DLD1 (cell line): ENCODE measurements at regions not wholly inside any gene's neighbourhood (a gene's known extent, or its start where the extent isn't known, plus 50 kb on each side); places are given as distances from the start of the nearest gene placed in this dataset.
"Not testable (repeated sequence)": the region's sequence is repeated elsewhere in the genome, so short reads cannot be mapped to it uniquely, and the experiment has no call there.

Experiments used
- in situ Hi-C: cut with HindIII; loops from 2 replicates; pipeline ENCODE4 v1.10.0; 2017; ENCODE audit warnings: low sequenced_read_pairs

DNA sequence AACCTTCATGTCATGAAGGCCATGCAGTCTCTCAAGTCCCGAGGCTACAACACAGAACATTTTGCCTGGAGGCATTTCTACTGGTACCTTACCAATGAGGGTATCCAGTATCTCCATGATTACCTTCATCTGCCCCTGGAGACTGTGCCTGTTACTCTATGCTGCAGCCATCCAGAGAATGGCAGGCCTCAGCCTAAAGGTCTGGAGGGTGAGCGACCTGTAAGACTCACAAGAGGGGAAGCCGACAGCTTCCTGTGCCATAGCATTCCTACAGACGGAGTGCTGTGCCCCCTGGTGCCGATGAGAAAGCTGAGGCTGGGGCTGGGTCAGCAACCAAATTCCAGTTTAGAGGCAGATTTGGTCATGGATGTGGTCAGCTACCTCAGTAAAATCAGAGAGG, 51.3 kb upstream of the CADPS start:
- in situ Hi-C loops = no loop called here

DNA sequence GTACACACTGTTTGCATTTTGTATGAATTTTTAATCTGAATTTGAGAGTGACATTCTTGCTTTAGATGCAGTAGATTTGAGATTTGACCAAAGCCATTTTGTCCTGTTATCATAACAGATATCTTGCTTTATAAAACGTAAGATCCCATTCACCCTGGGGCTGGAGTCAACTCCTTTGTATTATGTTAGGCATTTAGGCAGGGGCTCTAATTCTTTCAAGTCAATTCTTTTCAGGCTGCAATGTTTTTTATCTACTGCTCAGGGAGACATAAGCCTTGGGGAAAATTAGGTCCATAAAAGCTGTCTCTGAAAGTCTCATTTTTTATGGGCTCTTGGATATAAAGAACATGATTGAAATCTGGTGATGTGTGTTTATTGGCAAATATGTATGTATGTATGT, 53.0 kb upstream of the CADPS start:
- in situ Hi-C loops = no loop called here

DNA sequence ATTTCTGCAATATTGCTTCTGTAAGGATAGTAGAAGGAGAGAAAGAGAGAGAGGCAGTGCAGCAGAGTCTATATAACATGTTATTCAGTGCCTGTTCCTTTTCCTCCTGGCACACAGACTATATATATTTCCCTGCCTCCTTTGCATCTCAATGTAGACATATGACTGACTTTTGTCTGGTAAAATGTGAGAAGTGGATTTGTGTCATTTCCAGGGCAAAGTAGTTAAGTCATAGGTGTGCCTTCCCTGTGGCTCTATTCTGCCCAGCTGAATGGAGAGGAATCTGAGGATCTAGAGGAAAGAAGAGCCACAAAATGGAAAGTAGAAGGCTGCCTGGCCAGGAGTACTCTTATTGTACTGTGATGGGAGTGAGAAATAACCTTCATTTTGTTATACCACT, 54.6 kb upstream of the CADPS start:
- in situ Hi-C loops = no loop called here

DNA sequence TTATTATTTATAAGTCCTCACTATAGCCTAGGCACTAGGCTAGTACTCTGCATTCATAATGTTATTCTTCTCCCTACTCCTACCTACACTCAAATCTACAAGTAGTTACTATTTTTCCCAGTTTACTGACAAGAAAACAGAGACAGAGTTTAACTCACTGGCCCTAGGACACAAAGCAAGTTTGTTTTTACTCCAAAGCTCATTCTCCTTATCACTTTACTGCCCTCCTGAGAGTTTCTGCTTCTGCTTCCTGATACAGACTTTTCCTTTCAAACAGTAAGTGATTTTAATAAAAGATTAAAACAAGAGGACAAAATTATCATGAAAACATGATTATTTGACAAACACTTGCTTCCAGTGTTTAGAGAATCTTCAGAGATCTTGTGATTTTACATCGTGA, 60.6 kb upstream of the CADPS start:
- in situ Hi-C loops = no loop called here

DNA sequence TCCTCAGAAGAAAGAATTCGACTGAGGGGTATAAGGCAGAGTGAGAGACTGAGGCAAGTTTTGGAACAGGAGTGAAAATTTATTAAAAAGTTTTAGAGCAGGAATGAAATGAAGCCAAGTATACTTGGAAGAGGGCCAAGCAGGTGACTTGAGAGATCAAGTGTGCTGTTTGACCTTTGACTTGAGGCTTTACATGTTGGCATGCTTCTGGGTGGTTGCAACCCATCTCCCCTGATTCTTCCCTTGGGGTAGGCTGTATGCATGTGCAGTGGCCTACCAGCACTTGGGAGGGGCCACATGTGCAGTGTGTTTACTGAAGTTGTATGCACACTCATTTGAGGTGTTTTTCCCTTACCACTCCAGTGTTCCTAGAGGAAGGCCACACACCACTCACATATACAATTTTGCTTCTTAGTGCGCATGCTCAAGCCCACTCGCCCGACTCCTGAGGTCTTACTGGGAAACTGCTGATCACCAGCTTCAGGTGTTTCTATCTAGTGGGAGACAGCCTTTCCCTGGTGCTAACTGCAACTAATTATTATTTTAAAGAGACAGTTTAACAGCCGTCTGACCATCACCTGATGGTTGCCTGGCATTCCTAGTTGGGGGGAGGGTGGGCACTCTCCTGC, 61.5 kb upstream of the CADPS start:
- in situ Hi-C loops = no loop called here

DNA sequence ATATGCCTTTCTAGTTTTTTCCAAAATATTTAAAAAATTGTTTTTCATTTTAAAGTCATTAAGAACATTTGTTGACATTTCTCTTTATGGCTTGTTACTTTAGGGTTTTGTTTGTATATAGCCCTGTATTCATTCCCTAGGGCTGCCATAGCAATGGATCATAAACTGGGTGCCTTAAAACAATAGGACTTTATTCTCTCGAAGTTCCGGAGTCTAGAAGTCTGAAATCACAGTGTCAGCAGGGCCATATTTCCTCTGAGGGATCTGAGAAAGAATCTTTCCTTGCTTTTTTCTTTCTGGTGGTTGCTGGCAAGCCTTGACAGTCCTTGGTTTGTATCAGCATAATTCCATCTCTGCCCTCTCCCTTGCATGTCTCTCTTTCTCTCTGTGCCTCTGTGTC, 63.4 kb upstream of the CADPS start:
- in situ Hi-C loops = no loop called here

DNA sequence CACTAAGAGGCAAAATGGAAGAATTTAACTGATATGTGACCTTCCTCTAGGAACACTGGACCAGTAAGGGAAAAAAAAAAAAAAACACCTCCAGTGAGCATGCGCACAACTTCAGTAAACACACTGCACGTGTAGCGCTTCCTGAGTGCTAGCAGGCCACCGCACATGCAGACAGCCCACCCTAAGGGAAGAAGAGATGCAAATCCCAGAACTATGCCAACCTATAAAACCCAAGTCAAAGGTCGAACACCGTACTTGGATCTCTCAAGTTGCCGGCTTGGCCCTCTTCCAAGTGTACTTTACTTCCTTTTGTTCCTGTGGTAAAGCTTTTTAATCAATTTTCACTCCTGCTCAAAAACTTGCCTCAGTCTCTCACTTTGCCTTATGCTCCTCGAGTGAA, 64.5 kb upstream of the CADPS start:
- in situ Hi-C loops = no loop called here

DNA sequence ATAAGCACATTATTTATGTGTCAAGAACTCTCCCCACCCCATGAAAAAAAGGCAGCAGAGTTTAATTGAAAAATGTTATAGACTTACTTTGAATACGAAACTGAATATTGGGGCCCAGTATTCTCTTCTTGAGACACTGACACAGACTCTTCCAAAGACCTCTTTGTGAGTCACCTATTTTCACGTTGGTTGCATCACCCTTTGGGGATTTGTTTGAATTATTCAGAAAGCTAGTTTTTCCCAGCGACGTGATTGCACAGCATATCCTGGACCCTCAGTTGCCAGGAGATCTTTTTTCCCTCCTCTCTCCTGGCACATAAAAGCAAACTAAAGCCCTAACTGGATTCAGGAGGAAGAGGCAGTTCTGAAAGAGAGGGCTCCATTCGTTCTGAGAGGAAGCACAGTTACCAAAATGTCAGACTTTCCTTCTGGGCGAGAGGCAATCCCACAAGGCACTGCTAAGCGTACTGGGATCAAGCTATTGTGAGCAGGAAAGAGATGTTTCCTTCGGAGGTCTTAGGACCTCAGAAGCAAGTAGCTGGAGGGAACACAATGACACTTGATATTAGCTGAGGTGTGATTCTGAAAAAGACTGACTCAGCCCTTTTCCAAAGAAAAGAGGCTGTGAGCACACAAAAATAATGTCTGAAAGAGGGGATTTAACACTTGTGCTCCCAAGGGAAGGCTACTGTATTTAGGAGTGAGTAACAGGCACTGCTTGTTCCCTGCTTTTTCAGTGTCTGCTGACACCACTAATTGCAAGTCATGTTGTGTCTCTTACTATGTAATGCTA, 65.8 kb upstream of the CADPS start:
- in situ Hi-C loops = no loop called here

DNA sequence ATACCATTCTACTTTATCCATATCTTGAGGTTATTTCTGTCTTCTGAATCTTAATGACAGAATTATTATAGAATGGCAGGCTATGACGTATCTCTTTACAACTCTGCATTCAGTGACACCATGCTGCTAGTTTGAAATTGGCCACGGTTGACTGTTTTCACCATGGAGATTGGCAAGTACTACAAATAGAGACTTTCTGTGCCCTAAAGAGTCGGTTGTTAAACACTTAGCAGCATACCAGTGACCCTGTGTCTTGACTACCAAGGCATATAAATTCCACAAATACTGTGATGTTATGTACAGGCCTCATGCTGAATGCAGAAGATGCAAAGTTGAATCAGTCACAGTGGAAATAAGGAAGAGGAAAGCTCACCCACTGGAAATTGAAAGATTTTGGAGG, 67.0 kb upstream of the CADPS start:
- in situ Hi-C loops = no loop called here

DNA sequence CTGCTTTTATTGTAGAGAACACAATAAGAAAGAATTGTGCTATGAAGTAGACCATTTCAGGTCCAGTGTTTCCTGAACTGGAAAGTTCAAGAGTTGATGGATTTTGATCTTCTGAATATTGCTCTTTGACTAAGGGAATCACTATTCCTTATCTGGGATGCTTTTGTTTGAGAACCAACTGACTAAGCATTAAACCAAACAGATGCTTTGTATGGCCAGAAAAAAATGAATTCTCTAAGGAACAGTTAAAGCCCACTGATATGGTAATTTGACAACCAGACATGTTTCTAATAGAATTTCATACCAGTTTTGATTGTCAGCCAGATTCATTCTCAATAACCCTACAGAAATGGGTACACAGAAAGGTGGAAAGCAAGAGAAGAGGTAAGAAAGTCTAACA, 67.5 kb upstream of the CADPS start:
- in situ Hi-C loops = no loop called here

DNA sequence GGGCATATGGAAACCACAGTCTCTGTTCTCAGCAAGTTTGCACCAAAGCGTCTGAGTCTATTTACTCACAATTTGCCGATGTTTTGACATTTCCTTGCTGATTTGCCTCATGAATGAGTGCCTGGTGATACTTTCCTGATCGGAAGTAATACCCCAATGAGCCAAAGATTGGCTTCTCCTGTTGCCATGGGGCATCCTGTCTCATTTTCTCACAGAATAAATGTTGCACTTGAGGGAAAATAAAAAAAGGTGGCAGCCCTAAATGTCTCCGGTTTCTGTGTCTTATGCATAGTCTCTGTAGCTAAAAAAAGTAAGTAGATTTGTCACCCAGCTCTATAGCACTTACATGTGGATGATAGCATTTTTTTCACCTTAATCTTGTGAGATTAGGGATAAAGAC, 73.7 kb upstream of the CADPS start:
- in situ Hi-C loops = no loop called here

DNA sequence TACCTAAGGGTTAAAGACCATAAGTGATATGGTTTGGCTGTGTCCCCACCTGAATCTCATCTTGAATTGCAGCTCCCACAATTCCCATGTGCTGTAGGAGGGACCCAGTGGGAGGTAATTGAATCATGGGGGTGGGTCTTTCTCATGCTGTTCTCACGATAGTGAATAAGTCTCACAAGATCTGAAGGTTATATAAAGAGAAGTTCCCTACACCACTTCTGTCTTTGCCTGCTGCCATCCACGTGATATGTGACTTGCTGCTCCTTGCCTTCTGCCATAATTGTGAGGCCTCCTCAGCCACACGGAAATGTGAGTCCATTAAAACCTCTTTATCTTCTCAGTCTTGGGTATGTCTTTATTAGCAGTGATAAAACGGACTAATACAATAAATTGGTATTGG, 75.0 kb upstream of the CADPS start:
- in situ Hi-C loops = no loop called here

DNA sequence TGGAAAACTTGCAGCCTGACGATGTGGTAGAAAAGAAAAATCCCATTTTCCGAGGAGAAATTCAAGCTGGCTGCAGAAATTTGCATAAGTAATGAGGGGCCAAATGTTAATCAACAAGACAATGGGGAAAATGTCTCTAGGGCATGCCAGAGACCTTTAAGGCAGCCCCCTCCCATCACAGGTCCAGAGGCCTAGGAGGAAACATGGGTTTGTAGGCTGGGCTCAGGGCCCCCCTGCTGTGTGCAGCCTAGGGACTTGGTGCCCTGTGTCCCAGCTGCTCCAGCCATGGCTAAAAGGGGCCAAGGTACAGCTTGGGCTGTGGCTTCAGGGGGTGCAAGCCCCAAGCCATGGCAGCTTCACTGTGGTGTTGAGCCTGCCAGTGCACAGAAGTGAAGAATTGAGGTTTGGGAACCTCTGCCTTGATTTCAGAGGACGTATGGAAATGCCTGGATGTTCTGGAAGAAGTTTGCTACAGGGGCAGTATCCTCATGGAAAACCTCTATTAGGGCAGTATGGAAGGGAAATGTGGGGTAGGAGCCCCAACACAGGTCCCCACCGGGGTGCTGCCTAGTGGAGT, 75.9 kb upstream of the CADPS start:
- in situ Hi-C loops = no loop called here

DNA sequence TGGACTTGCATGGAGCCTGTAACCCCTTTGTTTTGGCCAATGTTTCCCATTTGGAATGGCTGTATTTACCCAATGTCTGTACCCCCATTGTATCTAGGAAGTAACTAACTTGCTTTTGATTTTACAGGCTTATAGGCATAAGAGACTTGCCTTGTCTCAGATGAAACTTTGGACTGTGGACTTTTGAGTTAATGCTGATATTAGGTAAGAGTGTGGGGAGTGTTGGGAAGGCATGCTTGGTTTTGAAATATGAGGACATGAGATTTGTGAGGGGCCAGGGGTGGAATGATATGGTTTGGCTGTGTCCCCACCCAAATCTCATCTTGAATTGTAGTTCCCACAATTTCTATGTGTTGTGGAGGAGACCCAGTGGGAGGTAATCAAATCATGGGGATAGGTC, 76.7 kb upstream of the CADPS start:
- in situ Hi-C loops = not testable (repeated sequence)

DNA sequence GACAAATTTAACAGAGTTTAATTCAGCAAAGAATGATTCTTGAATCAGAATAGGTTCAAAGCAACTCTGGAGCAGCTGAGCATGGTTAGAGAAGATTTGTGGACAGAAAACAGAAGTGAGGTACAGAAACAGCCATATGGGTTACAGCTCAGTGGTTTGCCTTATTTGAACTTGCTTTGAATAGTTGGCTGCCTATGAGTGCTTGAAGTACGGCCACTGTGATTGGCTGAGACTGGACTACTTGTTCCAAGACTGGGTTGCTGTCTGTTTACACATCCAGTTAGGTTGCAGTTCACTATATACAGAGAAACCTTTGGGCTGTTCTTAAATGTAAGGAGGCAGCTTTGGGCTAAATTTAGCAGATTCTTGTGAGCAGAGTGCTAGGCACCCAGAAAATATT, 79.4 kb upstream of the CADPS start:
- in situ Hi-C loops = no loop called here

DNA sequence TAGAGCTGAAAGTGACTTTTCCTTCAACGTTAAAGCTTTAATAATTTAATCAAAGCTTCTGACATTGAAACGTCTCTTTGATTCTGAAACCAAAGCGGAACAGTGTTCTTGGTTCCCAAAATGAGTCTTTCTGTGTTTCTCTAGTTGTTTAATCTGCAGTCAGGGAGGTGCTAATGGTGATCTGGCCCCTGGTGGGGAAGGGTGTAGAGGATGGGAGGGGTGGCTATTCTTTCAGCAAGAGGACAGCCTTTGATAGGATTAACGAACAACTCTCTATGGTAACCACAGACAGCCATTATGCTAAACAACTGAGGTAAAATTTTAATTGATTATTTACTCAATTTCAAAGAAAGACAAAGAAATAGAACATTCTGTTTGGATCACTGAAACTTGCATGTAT, 79.9 kb upstream of the CADPS start:
- in situ Hi-C loops = no loop called here

DNA sequence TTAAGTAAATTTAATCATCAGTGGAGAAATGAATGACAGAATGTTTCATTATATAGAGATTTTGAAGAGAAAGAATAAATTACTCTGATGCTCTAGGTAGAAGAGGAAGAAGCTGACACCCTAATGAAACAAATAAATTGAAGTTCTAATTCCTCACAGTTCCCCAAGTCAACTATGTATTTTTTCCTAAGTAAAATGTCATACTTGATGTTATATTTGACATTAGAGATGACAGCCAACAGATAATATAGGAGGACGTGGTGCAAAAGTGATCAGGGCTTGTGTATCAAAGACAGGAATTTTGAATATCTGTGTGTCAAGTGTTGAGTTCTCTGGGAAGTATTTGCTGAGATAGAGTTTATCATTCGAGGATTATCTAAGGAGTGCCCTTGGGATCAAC, 81.2 kb upstream of the CADPS start:
- in situ Hi-C loops = no loop called here

DNA sequence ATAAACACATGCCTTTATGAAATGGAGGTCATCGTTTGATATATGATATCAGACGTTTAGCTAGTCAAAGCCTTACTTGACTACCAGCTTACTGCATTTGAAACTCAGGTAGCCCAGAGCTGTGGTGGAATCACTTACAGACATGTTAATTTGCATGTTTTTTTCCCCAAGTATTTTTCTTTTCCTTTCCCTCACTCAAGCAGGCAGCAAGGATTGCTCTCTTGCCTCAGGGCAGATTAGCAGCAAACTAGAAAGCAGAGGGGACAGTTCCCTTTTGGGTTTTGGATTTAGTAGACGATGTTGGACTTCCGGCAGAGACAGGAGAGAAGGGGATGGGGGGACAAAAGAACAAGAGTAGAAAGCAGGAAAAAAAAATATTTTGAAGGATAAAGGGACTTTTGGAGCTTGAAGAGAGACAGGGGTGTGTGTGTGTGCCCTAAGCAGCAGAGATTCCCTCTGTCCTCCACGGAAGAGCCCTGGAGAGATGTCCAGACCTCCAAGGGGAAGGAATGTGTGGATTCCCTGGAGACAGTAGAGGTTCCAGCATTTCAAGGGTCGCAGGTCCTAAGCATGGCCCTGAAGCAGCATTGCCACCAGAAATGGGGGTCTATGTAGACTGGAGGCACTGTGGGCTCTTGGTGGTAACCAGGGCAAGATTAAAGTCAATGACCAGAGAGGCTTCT, 86.8 kb upstream of the CADPS start:
- in situ Hi-C loops = no loop called here

DNA sequence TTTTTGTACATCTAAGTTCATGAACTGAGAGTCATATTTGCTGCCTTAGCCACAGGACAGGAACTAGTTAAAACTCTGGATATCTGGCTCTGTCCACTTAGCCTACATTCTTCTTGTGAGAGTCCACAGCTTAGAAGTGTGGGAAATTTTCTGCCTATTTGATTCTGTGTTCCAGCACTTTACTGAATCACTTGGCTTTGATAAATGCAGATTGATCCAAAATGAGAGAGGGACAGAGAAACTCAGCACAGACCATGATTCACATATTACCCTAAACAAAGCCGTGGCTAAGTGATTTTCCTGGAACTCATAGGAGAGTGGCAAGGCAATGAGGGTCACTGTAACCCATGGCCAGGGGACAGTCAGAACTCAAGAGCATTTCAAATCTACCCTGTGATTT, 87.5 kb upstream of the CADPS start:
- in situ Hi-C loops = no loop called here

DNA sequence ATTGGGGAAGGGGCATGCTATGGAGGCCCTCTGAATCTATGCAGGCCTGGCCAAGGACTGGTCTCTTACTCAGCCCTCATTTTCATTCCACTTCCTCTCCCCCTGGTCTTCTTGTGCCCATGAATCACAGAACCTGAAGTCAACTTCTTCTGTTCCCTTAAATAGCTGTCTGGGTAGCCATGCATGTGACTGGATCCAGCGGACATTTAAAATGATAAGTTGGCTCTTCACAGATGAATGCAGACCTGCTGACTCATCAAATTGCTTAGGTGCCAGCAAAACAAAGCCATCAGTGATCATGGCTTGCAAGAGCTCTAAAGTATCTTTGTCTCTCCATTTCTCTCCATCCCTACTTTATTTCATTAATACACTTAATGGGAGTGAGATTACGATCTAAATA, 90.1 kb upstream of the CADPS start:
- in situ Hi-C loops = no loop called here

DNA sequence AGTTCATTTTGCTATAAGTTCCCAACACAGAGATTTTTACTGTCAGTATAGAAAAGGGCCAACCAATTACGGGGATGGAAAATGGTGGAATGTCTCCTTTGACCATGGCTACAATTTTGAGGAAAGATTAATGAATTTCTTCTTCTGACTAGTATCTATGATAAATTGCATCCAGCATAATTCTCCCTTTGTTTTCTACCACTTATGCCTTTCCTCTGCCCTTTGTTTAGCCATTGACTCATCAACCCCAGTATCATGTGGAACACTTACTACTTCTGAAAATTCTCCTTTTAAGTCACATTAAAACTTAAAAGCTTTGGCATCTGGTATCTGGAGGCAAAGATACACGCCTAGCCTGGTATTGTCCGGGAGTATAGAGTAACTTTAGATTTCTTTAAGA, 92.9 kb upstream of the CADPS start:
- in situ Hi-C loops = no loop called here

DNA sequence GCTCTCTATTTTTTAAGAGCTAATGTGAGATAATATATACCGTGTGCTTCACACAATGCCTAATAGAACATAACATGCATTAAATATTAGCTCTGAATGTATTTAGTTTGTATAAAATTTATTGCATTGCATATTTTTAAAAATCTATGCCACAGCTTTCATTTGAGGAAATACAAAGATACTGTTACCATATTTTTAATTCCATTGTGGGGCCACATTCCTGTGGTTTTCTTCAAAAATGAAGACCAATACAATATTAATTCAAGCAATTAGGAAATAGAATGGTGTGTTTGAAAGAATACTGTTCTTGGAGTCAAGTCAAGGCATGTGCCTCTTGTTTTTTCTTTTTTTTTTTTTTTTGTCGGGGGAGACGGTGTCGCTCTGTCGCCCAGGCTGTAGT, 95.4 kb upstream of the CADPS start:
- in situ Hi-C loops = no loop called here
